H9 (cell line): ENCODE measurements at regions not wholly inside any gene's neighbourhood (a gene's known extent, or its start where the extent isn't known, plus 50 kb on each side); places are given as distances from the start of the nearest gene placed in this dataset.

ENCODE experiments used
- DNase-seq: peaks from one replicate; pipeline ENCODE4 v3.0.0-alpha.2; 2017
- H2AFZ ChIP-seq: one replicate; pipeline ENCODE4 v1.6.1; 2013; ENCODE audit warnings: mild to moderate bottlenecking, low read length, control low read depth, moderate library complexity
- H2AK5ac ChIP-seq: 2 replicates; pipeline ENCODE4 v1.6.1; 2013; ENCODE audit warnings: low read length, control low read depth, mixed read lengths; ENCODE audit not compliant: insufficient read length
- H2BK120ac ChIP-seq: one replicate; pipeline ENCODE4 v1.6.1; 2013; ENCODE audit warnings: low read depth, mild to moderate bottlenecking, low read length, control low read depth, inconsistent platforms; ENCODE audit not compliant: poor library complexity, severe bottlenecking
- H2BK12ac ChIP-seq: 2 replicates; pipeline ENCODE4 v1.6.1; 2013; ENCODE audit warnings: low read length, control low read depth, mixed read lengths, low read depth; ENCODE audit not compliant: insufficient read length
- H2BK15ac ChIP-seq: 2 replicates; pipeline ENCODE4 v1.6.1; 2013; ENCODE audit warnings: low read depth, low read length, control low read depth
- H2BK20ac ChIP-seq: one replicate; pipeline ENCODE4 v1.6.1; 2013; ENCODE audit warnings: low read depth, mild to moderate bottlenecking, low read length, control low read depth, inconsistent platforms; ENCODE audit not compliant: poor library complexity, severe bottlenecking
- H2BK5ac ChIP-seq: 2 replicates; pipeline ENCODE4 v1.6.1; 2013; ENCODE audit warnings: low read length, control low read depth, mixed read lengths; ENCODE audit not compliant: insufficient read length
- H3K14ac ChIP-seq: 2 replicates; pipeline ENCODE4 v1.6.1; 2013; ENCODE audit warnings: low read length, control low read depth; ENCODE audit not compliant: insufficient read depth
- H3K18ac ChIP-seq: 2 replicates; pipeline ENCODE4 v1.6.1; 2013; ENCODE audit warnings: low read depth, mild to moderate bottlenecking, mixed read lengths, low read length, control low read depth; ENCODE audit not compliant: insufficient read length
- H3K23ac ChIP-seq: 2 replicates; pipeline ENCODE4 v1.6.1; 2013; ENCODE audit warnings: low read length, control low read depth, mixed read lengths, low read depth; ENCODE audit not compliant: insufficient read length
- H3K23me2 ChIP-seq: 2 replicates; pipeline ENCODE4 v1.6.1; 2013; ENCODE audit warnings: low read depth, mild to moderate bottlenecking, mixed read lengths, low read length, control low read depth; ENCODE audit not compliant: insufficient read length, poor library complexity, severe bottlenecking
- H3K27ac ChIP-seq: 2 replicates; pipeline ENCODE4 v1.5.1; 2013; ENCODE audit warnings: low read length, control low read depth, mixed read lengths, low read depth; ENCODE audit not compliant: insufficient read length
- H3K27me3 ChIP-seq: 2 replicates; pipeline ENCODE4 v1.6.1; 2013; ENCODE audit warnings: low read length, control low read depth, inconsistent platforms; ENCODE audit not compliant: insufficient read depth
- H3K4ac ChIP-seq: 2 replicates; pipeline ENCODE4 v1.6.1; 2013; ENCODE audit warnings: low read depth, mild to moderate bottlenecking, control low read depth, inconsistent platforms, low read length, moderate library complexity
- H3K4me1 ChIP-seq: 2 replicates; pipeline ENCODE4 v1.6.1; 2013; ENCODE audit warnings: low read length, control low read depth, inconsistent platforms; ENCODE audit not compliant: insufficient read depth
- H3K4me2 ChIP-seq: 2 replicates; pipeline ENCODE4 v1.6.1; 2013; ENCODE audit warnings: low read length, control low read depth, mixed read lengths; ENCODE audit not compliant: insufficient read length, insufficient read depth
- H3K56ac ChIP-seq: 2 replicates; pipeline ENCODE4 v1.6.1; 2013; ENCODE audit warnings: low read depth, mild to moderate bottlenecking, mixed read lengths, low read length, control low read depth; ENCODE audit not compliant: insufficient read length
- H3K79me1 ChIP-seq: 2 replicates; pipeline ENCODE4 v1.6.1; 2013; ENCODE audit warnings: low read depth, mild to moderate bottlenecking, moderate library complexity, low read length, control low read depth, inconsistent platforms; ENCODE audit not compliant: insufficient read depth, poor library complexity, severe bottlenecking
- H3K79me2 ChIP-seq: 2 replicates; pipeline ENCODE4 v1.6.1; 2013; ENCODE audit warnings: low read length, control low read depth, inconsistent platforms; ENCODE audit not compliant: insufficient read depth
- H3K9ac ChIP-seq: 2 replicates; pipeline ENCODE4 v1.6.1; 2013; ENCODE audit warnings: low read length, control low read depth, mixed read lengths; ENCODE audit not compliant: insufficient read length; ENCODE audit errors: extremely low read depth
- H3K9me3 ChIP-seq: one replicate; pipeline ENCODE4 v1.6.1; 2013; ENCODE audit warnings: low read depth, low read length, inconsistent platforms; ENCODE audit not compliant: control insufficient read depth
- H3T11ph ChIP-seq: one replicate; pipeline ENCODE4 v1.6.1; 2013; ENCODE audit warnings: mild to moderate bottlenecking, low read length, control low read depth, inconsistent platforms
- H4K20me1 ChIP-seq: one replicate; pipeline ENCODE4 v1.6.1; 2013; ENCODE audit not compliant: control insufficient read depth, insufficient read length, insufficient read depth
- H4K5ac ChIP-seq: 2 replicates; pipeline ENCODE4 v1.6.1; 2013; ENCODE audit warnings: low read depth, mild to moderate bottlenecking, mixed read lengths, low read length, control low read depth; ENCODE audit not compliant: insufficient read length
- H4K8ac ChIP-seq: replicated peaks from 2 replicates; pipeline ENCODE4 v1.6.1; 2013; ENCODE audit warnings: low read length, control low read depth, mixed read lengths, low read depth; ENCODE audit not compliant: insufficient read length
- H4K91ac ChIP-seq: 2 replicates; pipeline ENCODE4 v1.6.1; 2013; ENCODE audit warnings: low read depth, mild to moderate bottlenecking, moderate library complexity, mixed read lengths, low read length, control low read depth; ENCODE audit not compliant: insufficient read length
- H3K27ac Mint-ChIP-seq, 3 experiments: 2 replicates in 2 of 3; 3 replicates in 1 of 3; pipeline ENCODE4 v1.8.0; 2020 to 2021; ENCODE audit warnings: mixed read lengths in 3 of 3, mild to moderate bottlenecking in 1 of 3, moderate library complexity in 1 of 3
- H3K27me3 Mint-ChIP-seq: 2 replicates; pipeline ENCODE4 v1.8.0; 2021; ENCODE audit warnings: low read depth, mild to moderate bottlenecking, moderate library complexity, mixed read lengths
- H3K36me3 Mint-ChIP-seq, 3 experiments: 2 replicates in 2 of 3; 3 replicates in 1 of 3; pipeline ENCODE4 v1.8.0; 2020 to 2021; ENCODE audit warnings: low read depth in 3 of 3, mixed read lengths in 3 of 3; ENCODE audit not compliant: insufficient read depth in 1 of 3
- H3K4me1 Mint-ChIP-seq, 2 experiments: 2 replicates each; pipeline ENCODE4 v1.8.0; 2020; ENCODE audit warnings: mixed read lengths in 2 of 2
- H3K4me3 Mint-ChIP-seq, 2 experiments: 2 replicates in 1 of 2; 3 replicates in 1 of 2; pipeline ENCODE4 v1.8.0; 2020 to 2021; ENCODE audit warnings: mild to moderate bottlenecking in 2 of 2, mixed read lengths in 2 of 2, moderate library complexity in 1 of 2
- H3K9me3 Mint-ChIP-seq, 2 experiments: 2 replicates in 1 of 2; 3 replicates in 1 of 2; pipeline ENCODE4 v1.8.0; 2020; ENCODE audit warnings: mild to moderate bottlenecking in 2 of 2, mixed read lengths in 2 of 2, moderate library complexity in 1 of 2
- WGBS: extraction: QIAGEN DNeasy Blood & Tissue Kit; methylation state at CpG from one replicate; pipeline ENCODE4 v1.1.7; 2013; ENCODE audit warnings: missing lambda C conversion rate, low lambda C conversion rate, mixed read lengths; ENCODE audit not compliant: insufficient read length; ENCODE audit errors: extremely low coverage; 5-methylcytosine and 5-hydroxymethylcytosine counted together
- TF ChIP-seq, protein P1 (sequence below): fragments of 200-600 bp; sonication (generic); conservative IDR thresholded peaks from 3 replicates; pipeline ENCODE4 v1.8.0; 2021; ENCODE audit warnings: antibody characterized with exemption, mild to moderate bottlenecking

DNA sequence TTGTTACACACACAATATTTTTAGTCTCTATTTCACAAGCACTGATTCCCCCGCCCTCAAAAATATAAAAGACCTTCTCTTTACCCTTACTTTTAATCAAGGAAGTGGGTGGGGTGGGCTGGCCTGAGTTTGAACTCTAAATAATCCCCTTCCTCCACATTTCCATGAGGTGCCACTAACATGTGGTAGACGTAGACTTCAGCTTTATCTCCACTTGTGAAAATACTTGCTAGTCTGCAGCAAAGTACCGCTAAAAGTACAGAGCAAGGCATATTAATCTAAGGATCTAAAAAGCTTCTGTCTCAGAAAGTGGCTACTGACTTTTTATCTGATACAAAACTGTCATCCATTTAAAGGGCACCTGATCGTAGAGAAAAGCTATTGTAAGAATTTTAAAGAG, 739.6 kb upstream of the SLC10A2 start:
- no peak overlapping the region for H3K27ac ChIP-seq

More for the DNA sequence above, 739.6 kb upstream of the SLC10A2 start:
- Histone ChIP-seq H3T11ph (no peak overlapping the region), H2BK120ac (no peak overlapping the region), H4K8ac (no peak overlapping the region), H3K79me2 (no peaks in the 10 kb centered on the region), H3K9me3 (no peaks in the 10 kb centered on the region), H3K27me3 (no peaks in the 10 kb centered on the region), H4K91ac (no peak overlapping the region), H3K9ac (no peak overlapping the region), H2BK5ac (no peak overlapping the region), H3K4me1 (no peaks in the 10 kb centered on the region), H2AFZ (no peak overlapping the region), H4K5ac (no peak overlapping the region), H3K4me2 (no peak overlapping the region), H3K79me1 (no peaks in the 10 kb centered on the region), H4K20me1 (no peaks in the 10 kb centered on the region), H3K4ac (no peak overlapping the region), H3K14ac (no peak overlapping the region), H2BK20ac (no peak overlapping the region), H3K18ac (no peak overlapping the region), H3K23ac (no peak overlapping the region), H2BK15ac (no peak overlapping the region), H2BK12ac (no peak overlapping the region), H2AK5ac (no peak overlapping the region), H3K23me2 (no peaks in the 10 kb centered on the region), H3K56ac (no peak overlapping the region)
- TF ChIP-seq, protein P1, sequence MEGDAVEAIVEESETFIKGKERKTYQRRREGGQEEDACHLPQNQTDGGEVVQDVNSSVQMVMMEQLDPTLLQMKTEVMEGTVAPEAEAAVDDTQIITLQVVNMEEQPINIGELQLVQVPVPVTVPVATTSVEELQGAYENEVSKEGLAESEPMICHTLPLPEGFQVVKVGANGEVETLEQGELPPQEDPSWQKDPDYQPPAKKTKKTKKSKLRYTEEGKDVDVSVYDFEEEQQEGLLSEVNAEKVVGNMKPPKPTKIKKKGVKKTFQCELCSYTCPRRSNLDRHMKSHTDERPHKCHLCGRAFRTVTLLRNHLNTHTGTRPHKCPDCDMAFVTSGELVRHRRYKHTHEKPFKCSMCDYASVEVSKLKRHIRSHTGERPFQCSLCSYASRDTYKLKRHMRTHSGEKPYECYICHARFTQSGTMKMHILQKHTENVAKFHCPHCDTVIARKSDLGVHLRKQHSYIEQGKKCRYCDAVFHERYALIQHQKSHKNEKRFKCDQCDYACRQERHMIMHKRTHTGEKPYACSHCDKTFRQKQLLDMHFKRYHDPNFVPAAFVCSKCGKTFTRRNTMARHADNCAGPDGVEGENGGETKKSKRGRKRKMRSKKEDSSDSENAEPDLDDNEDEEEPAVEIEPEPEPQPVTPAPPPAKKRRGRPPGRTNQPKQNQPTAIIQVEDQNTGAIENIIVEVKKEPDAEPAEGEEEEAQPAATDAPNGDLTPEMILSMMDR: no peak
- WGBS: no CpG with 5 or more reads among the region's 4 CpGs
- Mint-ChIP-seq H3K27me3 (no peaks in the 10 kb centered on the region), H3K9me3 (peaks cover 0 to 11% of the 10 kb centered on the region in 2 experiments; a peak in 3 of 5 replicates), H3K4me1 (no peaks in the 10 kb centered on the region), H3K27ac (no peak overlapping the region), H3K4me3 (no peak overlapping the region), H3K36me3 (peaks cover 0 to 10% (median 4%) of the 10 kb centered on the region in 3 experiments; a peak in 4 of 7 replicates)
- no peak for DNase-seq
